ENCODE measurements at regions not wholly inside any gene's neighbourhood (a gene's known extent, or its start where the extent isn't known, plus 50 kb on each side); places are given as distances from the start of the nearest gene placed in this dataset.

DNA sequence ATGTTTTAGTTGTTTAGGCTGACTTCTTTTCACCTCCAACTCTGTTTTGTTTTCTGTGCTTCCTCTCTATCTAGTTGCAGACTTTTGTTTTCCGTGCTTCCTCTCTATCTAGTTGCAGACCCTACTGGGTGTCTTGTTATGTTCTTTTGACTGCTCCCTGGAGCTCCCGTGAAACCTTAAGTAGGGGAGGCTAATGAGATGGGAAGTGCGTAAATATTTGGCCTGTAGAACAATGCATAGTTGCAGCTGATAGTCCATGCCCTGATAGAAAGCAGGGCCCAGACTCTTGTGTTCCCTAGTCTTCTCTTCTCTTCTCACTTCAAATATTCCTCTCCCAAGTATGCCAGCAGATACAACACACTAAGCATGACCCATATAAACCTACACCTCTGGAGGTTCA lies 757.0 kb downstream of the BRINP1 start:
- TF ChIP-seq, protein P1, sequence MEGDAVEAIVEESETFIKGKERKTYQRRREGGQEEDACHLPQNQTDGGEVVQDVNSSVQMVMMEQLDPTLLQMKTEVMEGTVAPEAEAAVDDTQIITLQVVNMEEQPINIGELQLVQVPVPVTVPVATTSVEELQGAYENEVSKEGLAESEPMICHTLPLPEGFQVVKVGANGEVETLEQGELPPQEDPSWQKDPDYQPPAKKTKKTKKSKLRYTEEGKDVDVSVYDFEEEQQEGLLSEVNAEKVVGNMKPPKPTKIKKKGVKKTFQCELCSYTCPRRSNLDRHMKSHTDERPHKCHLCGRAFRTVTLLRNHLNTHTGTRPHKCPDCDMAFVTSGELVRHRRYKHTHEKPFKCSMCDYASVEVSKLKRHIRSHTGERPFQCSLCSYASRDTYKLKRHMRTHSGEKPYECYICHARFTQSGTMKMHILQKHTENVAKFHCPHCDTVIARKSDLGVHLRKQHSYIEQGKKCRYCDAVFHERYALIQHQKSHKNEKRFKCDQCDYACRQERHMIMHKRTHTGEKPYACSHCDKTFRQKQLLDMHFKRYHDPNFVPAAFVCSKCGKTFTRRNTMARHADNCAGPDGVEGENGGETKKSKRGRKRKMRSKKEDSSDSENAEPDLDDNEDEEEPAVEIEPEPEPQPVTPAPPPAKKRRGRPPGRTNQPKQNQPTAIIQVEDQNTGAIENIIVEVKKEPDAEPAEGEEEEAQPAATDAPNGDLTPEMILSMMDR (conservative IDR thresholded peaks at IDR 0.05): no peak
- no peak for TF ChIP-seq EZH2 (IDR thresholded peaks at IDR 0.05; ENCODE audit: low read depth)
